Stimulated activated CD8-positive, alpha-beta memory T cell treated with anti-CD3 and anti-CD28 coated beads, Interleukin-4, amount 100 ng/mL, for 48 hours (primary cell): ENCODE measurements at regions not wholly inside any gene's neighbourhood (a gene's known extent, or its start where the extent isn't known, plus 50 kb on each side); places are given as distances from the start of the nearest gene placed in this dataset.
"Not testable (repeated sequence)": the region's sequence is repeated elsewhere in the genome, so short reads cannot be mapped to it uniquely, and the experiment has no call there.

ENCODE experiments used
- DNase-seq: peaks from one replicate; pipeline ENCODE4 v3.0.0-alpha.2; 2020

DNA sequence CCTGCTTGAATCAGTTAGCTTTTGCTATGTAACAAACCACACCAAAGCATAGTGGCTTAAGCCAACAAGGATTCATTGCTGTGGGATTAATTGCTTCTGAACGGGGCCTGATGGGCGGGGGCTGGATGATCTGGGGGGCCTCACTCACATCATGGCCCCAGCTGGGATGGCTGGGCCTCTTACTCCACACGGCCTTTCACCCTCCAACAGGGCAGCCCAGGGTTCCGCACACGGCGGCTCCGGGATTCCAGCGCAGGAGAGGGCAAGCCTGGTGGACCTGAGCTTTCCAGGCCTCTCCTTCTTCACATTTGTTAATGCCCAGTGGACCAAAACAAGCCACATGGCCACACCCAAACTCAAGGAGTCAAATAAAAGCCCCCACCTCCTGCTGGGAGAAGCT, 86.3 kb upstream of the PHLPP1 start:
- DNase-seq, result no peak

DNA sequence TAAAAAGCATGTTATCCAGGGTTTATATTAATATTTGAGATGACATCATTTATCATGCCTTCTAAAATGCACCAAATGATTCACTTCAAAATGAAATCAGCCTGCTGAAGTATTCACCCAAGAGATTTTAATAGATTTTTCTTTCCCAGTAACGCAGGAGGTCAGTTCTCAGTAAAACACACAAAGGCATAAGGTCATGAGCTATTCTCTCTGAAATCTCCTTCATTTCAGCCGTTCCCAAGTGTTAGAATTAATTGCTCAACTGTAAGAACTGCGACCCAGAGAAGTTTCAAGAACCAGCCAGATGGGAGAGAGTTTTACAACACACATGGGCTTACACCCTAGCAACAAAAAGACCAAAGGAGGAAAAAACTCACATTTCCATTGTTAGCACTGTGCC, 84.2 kb upstream of the PHLPP1 start:
- DNase-seq, result no peak

DNA sequence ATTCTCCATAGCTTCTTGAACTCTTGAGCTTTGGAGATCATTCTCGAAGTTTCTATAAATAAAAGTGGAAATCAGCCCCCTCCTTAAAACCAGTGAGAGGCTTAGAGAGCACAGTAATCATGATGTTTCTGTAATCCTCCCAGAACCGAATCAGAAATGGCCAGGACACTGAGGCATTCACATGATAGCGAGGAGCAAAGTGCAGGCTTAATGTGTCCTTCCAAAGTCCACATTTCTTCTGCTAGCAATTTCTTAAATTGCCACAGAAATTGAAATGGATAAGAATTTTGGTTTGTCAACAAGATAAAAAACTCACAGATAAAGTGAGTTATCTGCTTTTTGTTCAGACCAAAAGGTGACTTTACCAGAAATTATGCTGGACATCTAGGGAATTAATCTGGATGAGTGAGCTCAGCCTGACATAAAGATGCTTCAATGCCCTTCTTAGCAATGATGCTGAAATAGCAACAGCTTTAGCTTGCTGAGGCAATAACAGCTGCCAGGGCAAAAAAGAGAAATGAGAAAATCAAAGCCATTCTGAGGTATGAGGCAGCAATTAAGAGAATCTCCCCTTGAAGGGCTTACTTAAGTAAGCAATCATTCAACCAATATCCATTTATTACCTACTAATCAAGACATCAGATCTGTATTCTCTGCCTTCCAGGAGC, 82.4 kb upstream of the PHLPP1 start:
- DNase-seq, result no peak

DNA sequence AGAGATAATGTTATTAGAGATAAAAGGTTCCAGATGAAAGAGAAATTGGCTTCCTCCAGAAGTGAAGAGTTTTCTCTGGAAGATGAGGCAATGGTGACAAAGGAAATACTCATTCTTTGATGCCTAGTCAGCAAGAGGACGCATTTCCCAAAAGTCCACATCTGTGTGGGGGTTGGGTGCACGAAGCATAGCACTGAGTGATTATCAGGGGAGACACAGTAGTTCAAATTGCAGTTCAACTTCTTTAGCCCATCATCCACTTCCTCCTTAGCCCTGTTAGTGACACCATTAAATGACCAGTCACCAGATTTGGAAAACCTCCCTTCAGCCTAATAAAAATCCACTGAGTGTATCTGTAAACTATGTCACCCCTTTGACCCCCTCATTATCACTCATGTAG, 80.9 kb upstream of the PHLPP1 start:
- DNase-seq, result no peak

DNA sequence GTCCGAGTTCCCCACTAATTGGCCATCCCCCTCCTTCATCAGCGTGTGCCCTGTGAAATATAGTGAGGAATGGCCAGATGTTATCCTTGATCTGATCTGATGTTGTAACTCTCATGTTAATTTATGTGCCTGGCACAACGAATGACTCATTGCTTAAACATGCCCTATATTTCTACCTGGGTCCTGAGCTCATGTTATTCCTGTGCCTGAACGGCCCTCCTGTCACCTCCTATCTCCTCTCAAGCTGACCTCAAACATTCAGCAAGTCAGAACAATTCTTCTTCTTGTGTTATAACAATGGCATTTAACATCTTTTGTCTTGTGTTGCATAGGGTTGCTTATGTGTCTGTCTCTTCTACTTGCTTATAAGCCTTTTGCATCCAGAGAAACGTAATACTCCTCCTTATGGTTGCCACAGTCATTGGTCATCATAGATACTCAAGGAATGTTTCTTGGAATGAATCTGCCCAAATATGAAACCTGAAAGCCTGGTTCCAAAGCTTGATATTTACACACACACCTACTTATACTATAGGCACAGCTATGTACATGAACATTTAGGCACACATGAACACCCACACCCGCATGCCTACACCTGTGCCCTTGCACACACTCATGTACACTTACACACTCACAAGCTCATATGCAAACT, 80.2 kb upstream of the PHLPP1 start:
- DNase-seq, result no peak

DNA sequence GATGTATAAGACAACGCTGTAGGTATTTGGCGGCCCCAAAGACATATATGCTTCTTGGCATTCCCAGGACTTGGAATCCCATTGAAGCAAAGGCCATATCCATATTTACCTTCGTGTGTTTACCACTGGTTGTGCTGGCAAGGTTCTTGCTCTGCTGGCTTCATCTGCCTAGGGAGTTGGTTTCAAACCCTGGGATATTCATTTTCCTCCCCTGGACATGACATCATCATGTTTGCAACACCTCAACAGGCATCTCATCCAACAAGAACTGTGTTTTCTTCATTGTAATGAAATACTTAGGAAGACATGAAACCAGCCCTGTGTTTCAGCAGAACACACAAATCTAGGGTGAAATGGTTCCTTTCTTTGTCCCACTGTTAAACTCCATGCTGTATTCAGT, 77.9 kb upstream of the PHLPP1 start:
- no peak for DNase-seq

DNA sequence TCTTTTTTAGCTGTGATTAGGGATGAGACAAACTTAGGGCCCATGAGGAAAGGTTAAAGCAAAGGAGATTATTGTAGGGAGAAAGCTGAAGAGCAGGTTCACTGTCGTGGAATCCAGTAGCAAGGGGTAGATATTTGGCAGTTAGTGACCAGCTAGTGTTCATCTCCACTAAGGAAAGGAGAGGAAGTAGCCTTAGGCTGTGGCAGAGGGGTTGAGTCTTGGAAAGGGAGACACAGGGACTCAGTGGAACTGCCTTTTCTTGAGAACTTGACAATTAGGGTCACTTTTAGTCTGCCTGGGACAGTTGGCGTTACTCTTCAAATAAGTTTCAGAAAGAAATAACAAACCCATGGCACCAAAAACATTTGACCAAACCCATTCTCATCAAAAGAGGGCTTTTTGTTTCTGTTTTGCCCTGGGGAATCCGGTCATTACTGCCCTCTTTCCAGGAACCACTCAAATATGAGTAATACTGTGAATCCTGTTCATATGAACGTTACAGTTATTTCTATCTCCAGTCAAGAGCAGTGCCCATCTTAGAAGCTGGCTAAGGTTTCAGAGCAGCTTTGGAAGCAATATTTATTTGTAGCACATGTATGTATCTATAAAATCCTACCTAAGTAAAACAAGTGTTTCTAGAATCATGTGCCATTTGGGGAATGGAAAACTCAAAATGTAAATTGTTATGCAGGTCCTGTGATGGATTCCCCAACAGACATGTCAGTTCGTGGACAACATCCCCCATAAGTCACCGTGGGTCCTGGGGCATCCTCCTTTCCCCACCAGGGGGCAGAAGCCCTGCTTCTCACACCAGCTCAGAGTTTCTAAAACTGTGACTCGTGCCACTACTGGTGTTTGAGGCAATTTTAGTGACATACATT, 77.3 kb upstream of the PHLPP1 start:
- DNase-seq, result peak; percentile 76

DNA sequence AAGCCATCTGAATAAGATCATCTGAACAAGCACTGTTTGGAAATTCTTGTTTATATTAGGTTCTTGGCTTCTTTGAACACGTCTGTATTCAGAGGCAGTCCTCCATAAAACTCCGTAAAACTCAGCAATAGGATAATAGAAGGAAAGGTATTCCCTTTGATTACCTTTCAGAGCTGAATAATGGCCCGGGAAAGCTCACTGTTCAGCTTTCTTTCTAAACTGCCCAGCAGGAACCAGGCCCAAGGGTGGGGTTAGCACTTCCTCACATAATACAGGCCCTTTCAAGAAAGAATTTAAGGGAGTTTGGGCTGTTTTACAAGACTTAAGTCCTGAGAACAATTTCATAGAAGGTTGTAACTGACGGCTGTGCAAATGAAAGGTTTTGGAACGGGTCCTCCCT, 72.2 kb upstream of the PHLPP1 start:
- no peak for DNase-seq

DNA sequence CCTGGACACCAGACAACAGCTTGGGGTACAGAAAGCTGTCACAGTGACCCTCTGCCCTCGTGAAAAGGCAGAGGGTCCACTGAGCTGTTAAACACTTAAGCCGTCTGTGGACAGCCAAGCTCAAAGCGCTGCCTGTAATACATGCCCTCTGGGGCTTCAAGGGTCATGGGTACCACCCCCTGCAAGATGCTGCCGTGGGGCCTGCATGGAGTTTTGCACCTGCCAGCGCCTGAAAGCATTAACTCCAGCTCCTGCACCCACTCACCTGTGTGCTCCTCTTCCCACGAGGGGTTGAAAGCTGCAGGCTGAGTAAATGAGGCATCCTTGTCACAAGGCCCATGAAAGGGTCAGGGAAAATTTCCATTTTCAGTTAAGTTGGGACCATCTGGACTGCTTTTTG, 70.6 kb upstream of the PHLPP1 start:
- DNase-seq, result no peak

DNA sequence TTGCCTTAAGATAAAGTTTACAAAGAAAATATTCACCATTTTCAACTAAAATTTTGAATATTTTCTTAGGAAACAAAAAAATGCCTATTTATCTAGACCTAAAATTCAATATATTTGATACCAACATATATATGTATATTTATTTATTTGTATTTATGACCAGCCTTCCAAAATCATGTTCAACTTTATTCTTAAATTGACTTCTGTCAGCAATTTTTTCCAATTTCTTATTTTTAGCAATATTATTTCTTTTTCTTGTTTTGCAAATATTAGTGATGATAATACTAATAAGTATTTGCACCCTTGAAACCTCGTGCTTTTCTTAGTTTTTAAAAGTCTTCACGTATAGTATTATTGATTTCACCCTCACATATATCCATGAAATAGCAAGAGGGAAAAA, 68.2 kb upstream of the PHLPP1 start:
- DNase-seq, result no peak

DNA sequence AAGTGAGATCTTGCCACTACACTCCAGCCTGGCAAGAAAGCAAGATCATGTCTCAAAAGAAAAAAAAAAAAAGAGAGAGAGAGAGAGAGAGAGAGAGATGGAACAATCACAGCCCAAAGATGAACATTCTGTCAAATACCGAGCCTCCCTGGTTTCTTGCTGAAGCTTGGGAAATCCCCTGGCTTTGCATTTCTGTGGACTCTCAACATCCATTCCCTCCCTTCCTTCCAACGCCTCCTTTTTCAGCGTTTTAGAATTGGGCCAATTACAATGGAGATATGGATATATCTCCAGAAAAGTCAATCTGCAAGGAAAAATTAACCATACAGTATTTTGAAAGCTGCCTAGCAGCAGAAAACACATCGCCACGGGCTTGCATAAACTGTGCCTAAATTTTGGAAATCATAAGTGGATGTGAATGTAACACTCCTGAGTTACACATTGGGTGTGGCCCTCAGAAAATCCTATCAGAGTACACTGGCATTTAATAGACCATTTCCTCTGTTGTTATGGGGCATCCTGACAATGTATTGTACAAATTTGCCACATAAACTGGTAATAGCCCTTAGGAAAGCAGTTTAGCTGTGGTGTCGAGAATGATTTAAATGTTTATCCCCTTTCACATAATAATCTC, 67.2 kb upstream of the PHLPP1 start:
- no peak for DNase-seq

DNA sequence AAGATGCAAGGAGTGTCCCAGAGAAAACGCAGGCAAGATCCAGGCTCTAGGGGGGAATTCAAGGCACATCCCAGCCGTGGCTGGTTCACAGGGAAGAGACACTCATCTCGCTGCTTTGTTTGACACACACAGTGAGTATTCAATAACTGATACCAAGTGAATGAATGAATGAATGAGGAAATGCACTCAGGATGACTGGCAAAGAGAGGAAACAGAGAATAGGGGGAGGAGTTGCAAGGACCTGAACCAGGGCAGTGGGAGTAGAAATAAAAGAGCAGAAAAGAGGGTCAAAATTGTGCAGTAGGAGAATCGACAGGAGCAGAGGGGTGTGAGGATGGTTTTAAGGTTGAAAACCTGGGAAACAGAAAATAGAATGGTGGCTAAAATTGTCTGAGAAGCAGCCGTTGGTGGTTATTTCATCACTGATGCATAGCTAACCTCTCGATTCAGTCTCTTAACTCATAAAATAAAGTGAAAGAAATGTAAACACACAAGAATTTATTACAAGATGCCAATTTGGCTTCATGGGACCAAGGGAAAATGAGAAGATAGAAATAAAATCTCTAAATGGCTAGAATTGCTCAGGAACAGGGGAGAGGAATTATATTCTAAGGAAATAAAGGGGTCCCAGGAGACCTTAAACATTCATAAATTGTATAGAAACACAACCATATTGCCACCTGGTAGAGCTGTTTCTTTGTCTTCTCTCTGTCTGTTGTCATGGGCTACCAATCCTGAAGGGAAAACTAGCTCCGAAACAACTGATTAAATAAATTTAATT, 63.9 kb upstream of the PHLPP1 start:
- DNase-seq, result no peak

DNA sequence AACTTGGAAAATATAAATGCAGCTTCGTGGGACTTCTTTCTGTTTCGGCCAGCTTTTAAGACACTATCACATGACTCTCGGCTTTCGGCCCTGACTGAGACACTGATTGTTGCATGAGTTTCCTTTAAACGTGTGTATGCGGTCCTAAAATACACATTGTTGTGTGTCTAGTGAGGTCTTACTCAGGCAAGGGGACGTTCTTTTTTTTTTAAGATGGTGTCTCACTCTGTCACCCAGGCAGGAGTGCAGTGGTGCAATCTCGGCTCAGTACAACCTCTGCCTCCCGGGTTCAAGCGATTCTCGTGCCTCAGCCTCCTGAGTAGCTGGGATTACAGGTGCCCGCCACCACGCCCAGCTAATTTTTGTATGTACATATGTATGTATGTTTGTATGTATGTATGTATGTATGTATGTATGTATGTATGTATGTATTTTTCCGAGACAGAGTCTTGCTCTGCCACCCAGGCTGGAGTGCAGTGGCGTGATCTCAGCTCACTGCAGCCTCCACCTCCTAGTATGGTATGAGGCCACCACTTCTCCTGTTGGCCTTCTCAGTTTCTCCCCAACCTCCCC, 63.2 kb upstream of the PHLPP1 start:
- not testable (repeated sequence) for DNase-seq

DNA sequence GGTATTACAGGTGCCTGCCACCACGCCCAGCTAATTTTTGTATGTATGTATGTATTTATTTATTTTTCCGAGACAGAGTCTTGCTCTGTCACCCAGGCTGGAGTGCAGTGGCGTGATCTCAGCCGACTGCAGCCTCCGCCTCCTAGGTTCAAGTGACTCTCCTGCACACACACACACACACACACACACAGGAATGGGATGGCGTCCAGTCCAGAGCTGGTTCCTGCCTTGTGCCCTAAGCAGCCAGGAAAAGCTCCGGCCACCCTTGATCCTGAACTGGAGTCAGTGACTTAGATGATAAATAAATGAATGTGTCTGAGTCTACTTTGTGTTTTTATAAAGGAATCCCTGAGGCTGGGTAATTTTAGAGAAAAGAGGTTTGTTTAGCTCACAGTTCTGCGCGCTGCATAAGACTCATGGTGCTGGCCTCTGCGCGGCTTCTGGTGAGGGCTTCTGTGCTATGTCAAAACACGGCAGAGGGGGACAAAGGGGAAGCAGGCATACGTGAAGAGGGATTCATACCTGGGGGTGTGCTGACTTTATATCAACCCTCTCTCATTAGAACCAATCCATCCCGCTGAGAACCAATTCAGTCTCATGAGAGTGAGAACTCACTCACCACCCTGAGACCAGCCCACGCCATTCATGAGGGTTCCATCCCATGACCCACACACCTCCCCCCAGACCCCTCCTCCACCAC, 59.7 kb upstream of the PHLPP1 start:
- no peak for DNase-seq

DNA sequence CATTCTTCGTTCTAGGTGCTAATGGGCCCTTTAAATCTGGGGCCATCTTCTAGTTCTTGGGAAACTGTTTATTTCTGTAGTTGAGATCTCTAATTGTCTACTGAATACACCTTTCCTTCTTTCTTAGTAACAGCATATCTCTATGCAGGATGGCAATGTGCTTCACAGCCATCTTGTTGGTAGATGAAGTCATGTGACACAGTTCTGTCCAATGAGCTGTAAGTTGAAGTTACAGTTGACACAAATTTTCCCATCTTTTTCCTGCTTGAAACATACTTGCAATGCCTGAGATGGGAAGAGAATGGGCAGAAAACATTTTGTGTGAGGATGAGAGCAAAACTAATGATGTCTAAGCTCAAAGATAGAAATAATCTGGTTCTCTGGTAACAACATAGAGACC, 57.3 kb upstream of the PHLPP1 start:
- no peak for DNase-seq

DNA sequence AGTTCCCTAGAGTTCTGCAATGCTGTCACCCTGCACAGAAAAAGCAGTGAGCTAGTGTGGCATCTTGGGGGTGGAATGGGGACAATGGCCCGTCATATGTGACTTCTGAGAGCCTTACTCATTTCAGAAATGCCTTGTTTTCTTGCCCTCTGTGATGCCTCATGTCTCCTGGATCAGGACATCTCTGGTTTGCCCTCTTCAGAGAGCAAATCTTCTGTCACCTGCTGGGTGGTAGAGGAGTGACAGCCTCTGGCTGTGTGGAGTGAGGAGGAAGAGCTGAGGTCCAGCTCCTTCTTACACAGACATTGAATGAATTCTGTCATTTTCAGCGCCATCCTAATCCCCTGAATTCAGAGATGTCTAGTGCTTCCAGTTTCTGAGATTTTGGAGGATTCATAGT, 55.6 kb upstream of the PHLPP1 start:
- DNase-seq, result no peak

DNA sequence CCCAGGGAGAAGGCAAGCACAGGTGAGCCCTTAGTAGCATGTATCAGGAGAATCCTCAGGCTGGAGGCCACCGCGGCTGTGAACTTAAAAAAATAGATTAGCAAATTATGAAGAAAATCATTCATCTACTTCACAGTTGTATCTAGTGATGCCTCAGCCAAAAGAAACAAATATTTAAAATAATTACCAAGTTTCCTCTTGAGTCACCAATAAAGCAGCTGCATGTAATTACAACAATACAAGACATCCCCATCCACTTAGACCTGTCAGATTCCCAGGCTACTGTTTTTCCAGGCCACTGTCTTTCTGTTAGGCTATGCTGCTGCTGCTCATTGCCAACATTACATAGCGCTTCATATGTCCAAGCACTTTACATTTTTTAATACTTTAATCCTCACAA, 54.6 kb upstream of the PHLPP1 start:
- DNase-seq, result no peak

DNA sequence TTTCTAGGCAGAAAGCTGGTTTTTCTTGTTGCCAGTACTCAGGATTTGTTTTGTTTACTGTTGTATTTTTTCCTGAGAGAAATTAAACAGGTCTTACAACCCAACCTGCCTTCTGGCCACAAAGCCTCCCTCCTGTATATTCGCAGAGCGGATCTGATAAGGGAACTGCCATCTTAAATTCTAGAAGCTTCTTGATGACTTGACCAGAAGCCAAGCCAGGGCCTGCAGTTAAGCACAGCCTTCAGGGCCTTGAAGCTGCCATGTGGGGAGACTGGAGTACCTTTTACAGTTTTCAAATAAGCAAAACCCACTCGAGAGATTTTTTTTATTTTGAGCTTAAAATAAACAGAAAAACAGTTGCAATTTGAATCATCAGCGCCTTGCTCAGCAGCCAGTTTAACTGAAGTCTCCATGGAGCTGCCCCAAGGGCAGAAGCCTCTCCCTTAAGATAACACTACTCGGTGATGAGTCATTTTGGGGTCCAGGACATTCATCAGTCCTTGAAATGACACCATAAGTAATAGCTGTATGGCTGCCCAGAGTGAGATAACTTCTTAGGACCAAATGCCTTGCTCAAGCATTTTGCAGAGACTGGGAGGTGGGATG, 51.5 kb upstream of the PHLPP1 start:
- no peak for DNase-seq

DNA sequence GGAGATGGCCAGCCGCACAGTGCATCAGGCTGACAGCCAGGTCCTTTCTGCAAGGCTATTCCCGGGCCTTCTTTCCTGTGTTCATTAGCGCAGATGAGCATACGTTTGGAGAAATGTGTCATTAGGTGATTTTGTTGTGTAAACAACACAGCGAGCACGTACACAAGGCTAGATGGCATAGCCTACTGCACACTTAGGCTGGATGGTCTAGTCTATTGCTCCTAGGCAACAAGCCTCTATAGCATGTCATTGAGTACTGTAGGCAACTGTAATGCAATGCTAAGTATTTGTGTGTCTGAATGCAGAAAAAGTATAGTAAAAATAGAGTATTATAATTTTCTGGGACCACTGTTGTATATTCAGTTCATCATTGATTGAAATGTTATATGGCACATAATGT, 50.9 kb upstream of the PHLPP1 start:
- no peak for DNase-seq

DNA sequence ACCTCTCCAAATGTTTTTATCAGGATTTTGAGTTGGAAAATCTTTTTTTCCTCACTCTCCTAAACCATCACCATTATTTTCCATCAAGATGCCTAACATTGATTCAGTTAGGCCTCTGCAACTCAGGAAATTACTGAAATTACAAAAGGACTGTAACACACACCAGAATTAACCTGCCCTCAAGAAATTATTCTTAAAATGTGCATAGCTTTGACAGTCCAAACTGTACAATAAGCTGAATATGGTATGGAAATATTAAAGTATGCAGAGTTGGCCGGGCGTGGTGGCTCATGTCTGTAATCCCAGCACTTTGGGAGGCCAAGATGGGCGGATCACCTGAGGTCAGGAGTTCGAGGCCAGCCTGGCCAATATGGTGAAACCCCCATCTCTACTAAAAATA, 50.2 kb upstream of the PHLPP1 start:
- DNase-seq, result no peak
